ENCODE measurements at regions not wholly inside any gene's neighbourhood (a gene's known extent, or its start where the extent isn't known, plus 50 kb on each side); places are given as distances from the start of the nearest gene placed in this dataset.
"Not testable (repeated sequence)": the region's sequence is repeated elsewhere in the genome, so short reads cannot be mapped to it uniquely, and the experiment has no call there.

- no peak for DNase-seq
Observed at GRCh38 chr14:38973083-38973700, 129.8 kb downstream of the SEC23A start.

GRCh38 chr14:38972511-38972910, 130.5 kb downstream of the SEC23A start:
- no peak for DNase-seq

- no peak for DNase-seq
Observed at GRCh38 chr14:38971258-38971921, 131.6 kb downstream of the SEC23A start.

GRCh38 chr14:38964630-38965029, 138.4 kb downstream of the SEC23A start:
- DNase-seq: no peak

GRCh38 chr14:38960946-38961531, 142.0 kb downstream of the SEC23A start:
- DNase-seq: no peak

GRCh38 chr14:38959021-38959420, 144.0 kb downstream of the SEC23A start:
- no peak for DNase-seq

GRCh38 chr14:38958589-38958988, 144.4 kb downstream of the SEC23A start:
- no peak for DNase-seq

- no peak for DNase-seq
Observed at GRCh38 chr14:38951451-38951850, 151.6 kb downstream of the SEC23A start.

- no peak for DNase-seq
Observed at GRCh38 chr14:38950676-38951075, 152.4 kb downstream of the SEC23A start.

GRCh38 chr14:38948576-38948975, 154.5 kb downstream of the SEC23A start:
- DNase-seq: no peak

- no peak for DNase-seq
Observed at GRCh38 chr14:38948171-38948570, 154.9 kb downstream of the SEC23A start.

GRCh38 chr14:38947343-38947742, 155.7 kb downstream of the SEC23A start:
- DNase-seq: no peak

- no peak for DNase-seq
Observed at GRCh38 chr14:38944691-38945090, 158.3 kb downstream of the SEC23A start.

GRCh38 chr14:38941488-38941887, 161.5 kb downstream of the SEC23A start:
- no peak for DNase-seq

- not testable (repeated sequence) for DNase-seq
Observed at GRCh38 chr14:38932653-38933000, 170.4 kb downstream of the SEC23A start.

GRCh38 chr14:38931969-38932652, 170.9 kb downstream of the SEC23A start:
- no peak for DNase-seq

GRCh38 chr14:38930898-38931297, 172.1 kb downstream of the SEC23A start:
- DNase-seq: no peak

GRCh38 chr14:38930022-38930421, 173.0 kb downstream of the SEC23A start:
- DNase-seq: no peak

GRCh38 chr14:38929416-38929815, 173.6 kb downstream of the SEC23A start:
- no peak for DNase-seq

GRCh38 chr14:38921893-38922292, 181.1 kb downstream of the SEC23A start:
- DNase-seq: not testable (repeated sequence)

- DNase-seq: no peak
Observed at GRCh38 chr14:38915125-38915524, 187.9 kb downstream of the SEC23A start.

GRCh38 chr14:38910092-38910491, 192.9 kb downstream of the SEC23A start:
- DNase-seq: no peak

- no peak for DNase-seq
Observed at GRCh38 chr14:38904959-38905358, 198.1 kb downstream of the SEC23A start.

GRCh38 chr14:38901791-38902190, 201.2 kb downstream of the SEC23A start:
- DNase-seq: no peak

Measured in hindlimb muscle (tissue), 1 donor.